ENCODE measurements at regions not wholly inside any gene's neighbourhood (a gene's known extent, or its start where the extent isn't known, plus 50 kb on each side); places are given as distances from the start of the nearest gene placed in this dataset.

DNA sequence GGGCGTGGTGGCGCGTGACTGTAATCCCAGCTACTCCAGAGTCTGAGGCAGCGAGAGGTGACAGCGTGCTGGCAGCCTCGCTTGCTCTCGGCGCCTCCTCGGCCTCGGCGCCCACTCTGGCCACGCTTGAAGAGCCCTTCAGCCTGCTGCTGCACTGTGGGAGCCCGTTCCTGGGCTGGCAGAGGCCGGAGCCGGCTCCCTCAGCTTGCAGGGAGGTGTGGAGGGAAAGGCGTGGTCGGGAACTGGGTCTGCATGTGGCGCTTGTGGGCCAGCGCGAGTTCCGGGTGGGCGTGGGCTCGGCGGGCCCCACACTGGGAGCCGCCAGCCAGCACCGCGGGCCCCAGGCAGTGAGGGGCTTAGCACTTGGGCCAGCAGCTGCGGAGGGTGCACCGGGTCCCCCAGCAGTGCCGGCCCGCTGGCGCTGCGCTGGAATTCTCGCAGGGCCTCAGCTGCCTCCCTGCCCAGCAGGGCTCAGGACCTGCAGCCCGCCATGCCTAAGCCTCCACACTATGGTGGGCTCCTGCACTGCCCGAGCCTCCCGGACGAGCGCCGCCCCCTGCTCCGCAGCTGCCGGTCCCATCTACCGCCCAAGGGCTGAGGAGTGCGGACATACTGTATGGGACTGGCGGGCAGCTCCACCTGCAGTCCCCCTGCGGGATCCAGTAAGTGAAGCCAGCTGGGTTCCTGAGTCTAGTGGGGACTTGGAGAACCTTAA is 1093.3 kb upstream of the CDH8 start:
- no peak for TF ChIP-seq CREB1 (IDR thresholded peaks at IDR 0.05; ENCODE audit: low read depth)
- no peak for TF ChIP-seq REST (IDR thresholded peaks at IDR 0.05; ENCODE audit: low read depth)
- no peak for TF ChIP-seq MAX (IDR thresholded peaks at IDR 0.05)
- TF ChIP-seq USF1 (IDR thresholded peaks at IDR 0.05): no peak
- TF ChIP-seq EP300 (IDR thresholded peaks at IDR 0.05; ENCODE audit: borderline replicate concordance): no peak
- no peak for TF ChIP-seq ZBTB7A (IDR thresholded peaks at IDR 0.05; ENCODE audit: low read depth)
- no peak for TF ChIP-seq TEAD4 (IDR thresholded peaks at IDR 0.05)
- no peak for TF ChIP-seq NFIC (IDR thresholded peaks at IDR 0.05)
- TF ChIP-seq CEBPB (IDR thresholded peaks at IDR 0.05): no peak
- TF ChIP-seq RAD21 (IDR thresholded peaks at IDR 0.05; ENCODE audit: low read depth): no peak
- TF ChIP-seq FOXM1 (IDR thresholded peaks at IDR 0.05; ENCODE audit: borderline replicate concordance, low read depth): no peak
- TF ChIP-seq TCF12 (IDR thresholded peaks at IDR 0.05; ENCODE audit: low read depth): no peak
- TF ChIP-seq YY1 (IDR thresholded peaks at IDR 0.05; ENCODE audit: low read depth): no peak
- no peak for TF ChIP-seq EGR1 (IDR thresholded peaks at IDR 0.05)
- TF ChIP-seq TAF1 (IDR thresholded peaks at IDR 0.05; ENCODE audit: low read depth): no peak

- TF ChIP-seq CEBPB (IDR thresholded peaks at IDR 0.05) (no peak), YY1 (IDR thresholded peaks at IDR 0.05; ENCODE audit: low read depth) (no peak), USF1 (IDR thresholded peaks at IDR 0.05) (no peak), TEAD4 (IDR thresholded peaks at IDR 0.05) (no peak), REST (IDR thresholded peaks at IDR 0.05; ENCODE audit: low read depth) (no peak), CREB1 (IDR thresholded peaks at IDR 0.05; ENCODE audit: low read depth) (no peak)
Measured at GRCh38 chr16:63100082-63100481, 1063.8 kb upstream of the CDH8 start.

DNA sequence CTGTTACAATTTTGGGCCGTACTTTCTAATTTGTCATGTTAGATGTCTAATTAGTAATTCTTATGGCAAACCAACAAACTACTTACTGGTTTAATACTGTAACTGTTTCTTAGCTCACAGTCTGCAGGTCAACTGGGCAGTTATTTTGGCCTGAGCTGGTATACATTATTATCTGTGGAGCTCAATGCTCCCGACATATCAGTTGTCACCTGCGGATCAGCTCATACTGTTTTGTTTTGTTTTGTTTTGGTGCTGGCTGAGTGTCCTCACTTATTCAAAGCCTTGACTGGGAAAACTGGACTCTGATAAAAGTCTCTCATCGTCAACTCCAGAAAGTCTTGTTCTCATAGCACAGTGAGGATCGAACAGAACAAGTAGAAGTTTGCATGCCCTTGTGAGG is 1060.6 kb upstream of the CDH8 start:
- no peak for TF ChIP-seq USF1 (IDR thresholded peaks at IDR 0.05)
- no peak for TF ChIP-seq TEAD4 (IDR thresholded peaks at IDR 0.05)
- TF ChIP-seq CEBPB (IDR thresholded peaks at IDR 0.05): no peak
- TF ChIP-seq TAF1 (IDR thresholded peaks at IDR 0.05; ENCODE audit: low read depth): no peak
- no peak for TF ChIP-seq TCF12 (IDR thresholded peaks at IDR 0.05; ENCODE audit: low read depth)
- TF ChIP-seq REST (IDR thresholded peaks at IDR 0.05; ENCODE audit: low read depth): no peak
- no peak for TF ChIP-seq ZBTB7A (IDR thresholded peaks at IDR 0.05; ENCODE audit: low read depth)
- no peak for TF ChIP-seq MAX (IDR thresholded peaks at IDR 0.05)
- no peak for TF ChIP-seq CREB1 (IDR thresholded peaks at IDR 0.05; ENCODE audit: low read depth)
- TF ChIP-seq RAD21 (IDR thresholded peaks at IDR 0.05; ENCODE audit: low read depth): no peak
- no peak for TF ChIP-seq FOXM1 (IDR thresholded peaks at IDR 0.05; ENCODE audit: borderline replicate concordance, low read depth)

- TF ChIP-seq TAF1 (IDR thresholded peaks at IDR 0.05; ENCODE audit: low read depth) (no peak), MAX (IDR thresholded peaks at IDR 0.05) (no peak), EGR1 (IDR thresholded peaks at IDR 0.05) (no peak), RAD21 (IDR thresholded peaks at IDR 0.05; ENCODE audit: low read depth) (no peak), ZBTB7A (IDR thresholded peaks at IDR 0.05; ENCODE audit: low read depth) (no peak), TCF12 (IDR thresholded peaks at IDR 0.05; ENCODE audit: low read depth) (no peak), USF1 (IDR thresholded peaks at IDR 0.05) (no peak), CREB1 (IDR thresholded peaks at IDR 0.05; ENCODE audit: low read depth) (no peak), TEAD4 (IDR thresholded peaks at IDR 0.05) (no peak), NFIC (IDR thresholded peaks at IDR 0.05) (no peak), REST (IDR thresholded peaks at IDR 0.05; ENCODE audit: low read depth) (no peak), FOXM1 (IDR thresholded peaks at IDR 0.05; ENCODE audit: borderline replicate concordance, low read depth) (no peak), YY1 (IDR thresholded peaks at IDR 0.05; ENCODE audit: low read depth) (no peak), EP300 (IDR thresholded peaks at IDR 0.05; ENCODE audit: borderline replicate concordance) (no peak), CEBPB (IDR thresholded peaks at IDR 0.05) (no peak)
Measured at GRCh38 chr16:63092736-63093135, 1056.5 kb upstream of the CDH8 start.
